BLaER1 (cell line): ENCODE measurements at regions not wholly inside any gene's neighbourhood (a gene's known extent, or its start where the extent isn't known, plus 50 kb on each side); places are given as distances from the start of the nearest gene placed in this dataset.

Source experiments
- H3K27ac ChIP-seq: shearing (Covaris generic); formaldehyde crosslinking; 2 replicates; pipeline ENCODE4 v1.8.1; 2022
- H3K27me3 ChIP-seq: shearing (Covaris generic); formaldehyde crosslinking; 2 replicates; pipeline ENCODE4 v1.8.1; 2022
- H3K36me3 ChIP-seq: shearing (Covaris generic); formaldehyde crosslinking; 2 replicates; pipeline ENCODE4 v1.8.1; 2022
- H3K4me1 ChIP-seq: shearing (Covaris generic); formaldehyde crosslinking; 2 replicates; pipeline ENCODE4 v1.8.1; 2022
- H3K4me2 ChIP-seq: shearing (Covaris generic); formaldehyde crosslinking; 2 replicates; pipeline ENCODE4 v1.8.1; 2022
- H3K4me3 ChIP-seq: shearing (Covaris generic); formaldehyde crosslinking; 2 replicates; pipeline ENCODE4 v1.8.1; 2022
- H3K9ac ChIP-seq: shearing (Covaris generic); formaldehyde crosslinking; 2 replicates; pipeline ENCODE4 v1.8.1; 2022
- H3K9me3 ChIP-seq: shearing (Covaris generic); formaldehyde crosslinking; 2 replicates; pipeline ENCODE4 v1.8.1; 2022
- H4K20me1 ChIP-seq: shearing (Covaris generic); formaldehyde crosslinking; 2 replicates; pipeline ENCODE4 v1.8.1; 2022
- Cebpa-rat ChIP-seq: shearing (Covaris generic); IDR thresholded peaks from 2 replicates; pipeline ENCODE4 v1.8.1; 2022

- H3K4me3 ChIP-seq, result peak overlapping the region; percentile 84
- peaks cover 75% of the 10 kb centered on the region for H3K4me1 ChIP-seq
- H3K27me3 ChIP-seq, result peaks cover 3% of the 10 kb centered on the region; the same call in 1 of the 2 replicates
- H3K27ac ChIP-seq, result 0 out of 2 replicates have a peak overlapping the region, but pooled peaks have one; percentile 32
- H3K4me2 ChIP-seq, result peak overlapping the region; percentile 92
- H3K36me3 ChIP-seq, result peaks cover 7% of the 10 kb centered on the region; the same call in 1 of the 2 replicates
- no peaks in the 10 kb centered on the region for H4K20me1 ChIP-seq
- H3K9me3 ChIP-seq, result 0 out of 2 replicates have a peak, but pooled peaks cover 6% of the 10 kb centered on the region
- TF ChIP-seq Cebpa-rat, result no peak
- peak overlapping the region; percentile 91; the same call in 1 of the 2 replicates for H3K9ac ChIP-seq
Observed at GRCh38 chr14:89616852-89617341, 199.9 kb upstream of the FOXN3 start.

DNA sequence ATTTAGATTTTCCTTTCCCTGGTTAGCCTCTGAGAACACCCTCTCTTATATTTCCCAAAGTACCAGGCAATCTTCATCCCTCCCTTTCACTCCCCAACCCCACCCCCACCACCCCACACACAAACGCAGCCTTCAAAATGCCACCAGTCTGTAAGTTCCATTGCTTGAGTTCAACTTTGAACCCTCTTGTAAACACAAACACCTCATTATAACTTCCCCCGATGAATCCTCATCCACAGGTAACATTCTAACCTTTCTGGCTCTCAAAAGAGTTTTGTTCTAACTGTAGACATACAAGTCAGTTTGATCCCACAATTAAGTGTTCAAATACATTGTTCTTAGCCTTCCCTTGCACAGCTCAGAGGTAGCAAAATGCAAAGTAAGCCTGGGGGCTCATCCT, 199.4 kb upstream of the FOXN3 start:
- Histone ChIP-seq H3K4me1 (peaks cover 74% of the 10 kb centered on the region), H3K27me3 (peaks cover 3% of the 10 kb centered on the region; the same call in 1 of the 2 replicates), H3K9me3 (peaks cover 6% of the 10 kb centered on the region; the same call in 1 of the 2 replicates), H3K9ac (peak overlapping the region; percentile 91; the same call in 1 of the 2 replicates), H3K27ac (0 out of 2 replicates have a peak overlapping the region, but pooled peaks have one; percentile 50), H3K4me3 (peak overlapping the region; percentile 84), H3K4me2 (peak overlapping the region; percentile 92), H3K36me3 (peaks cover 11% of the 10 kb centered on the region; the same call in 1 of the 2 replicates), H4K20me1 (no peaks in the 10 kb centered on the region)
- no peak for TF ChIP-seq Cebpa-rat

DNA sequence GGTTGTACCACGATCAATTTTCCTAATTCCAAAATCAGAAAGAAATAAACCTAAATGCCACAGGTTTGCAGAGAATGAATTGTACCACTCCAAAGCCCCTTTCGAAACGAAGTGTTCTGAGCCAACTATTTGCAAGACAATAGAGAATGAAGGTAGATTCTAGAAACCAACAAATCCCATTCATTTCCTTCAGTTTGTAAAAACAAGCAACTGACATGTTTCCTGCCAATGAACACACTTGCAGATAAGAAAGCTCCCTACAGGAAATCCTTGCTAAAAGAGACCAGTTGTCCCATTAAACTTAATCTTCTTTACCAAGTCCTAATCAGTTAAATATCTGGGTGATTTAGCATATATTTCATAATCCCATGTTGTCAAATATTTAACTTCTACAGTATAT, 198.4 kb upstream of the FOXN3 start:
- Histone ChIP-seq H3K27me3 (peaks cover 3% of the 10 kb centered on the region; the same call in 1 of the 2 replicates), H3K4me2 (peak overlapping the region; percentile 92), H3K9ac (peak overlapping the region; percentile 26; the same call in 1 of the 2 replicates), H4K20me1 (no peaks in the 10 kb centered on the region), H3K27ac (peak overlapping the region; percentile 50), H3K4me1 (peaks cover 64% of the 10 kb centered on the region), H3K36me3 (peaks cover 21% of the 10 kb centered on the region; the same call in 1 of the 2 replicates), H3K9me3 (peaks cover 13% of the 10 kb centered on the region), H3K4me3 (peak overlapping the region; percentile 39; the same call in 1 of the 2 replicates)
- TF ChIP-seq Cebpa-rat, result no peak

GRCh38 chr14:89614009-89614691, 197.1 kb upstream of the FOXN3 start:
- Histone ChIP-seq H4K20me1 (no peaks in the 10 kb centered on the region), H3K27ac (no peak overlapping the region), H3K4me3 (no peak overlapping the region), H3K9ac (peak overlapping the region; percentile 12; the same call in 1 of the 2 replicates), H3K27me3 (no peaks in the 10 kb centered on the region), H3K4me2 (peak overlapping the region; percentile 92), H3K9me3 (peaks cover 25% of the 10 kb centered on the region), H3K36me3 (peaks cover 34% of the 10 kb centered on the region), H3K4me1 (peaks cover 51% of the 10 kb centered on the region)
- TF ChIP-seq Cebpa-rat, result no peak

DNA sequence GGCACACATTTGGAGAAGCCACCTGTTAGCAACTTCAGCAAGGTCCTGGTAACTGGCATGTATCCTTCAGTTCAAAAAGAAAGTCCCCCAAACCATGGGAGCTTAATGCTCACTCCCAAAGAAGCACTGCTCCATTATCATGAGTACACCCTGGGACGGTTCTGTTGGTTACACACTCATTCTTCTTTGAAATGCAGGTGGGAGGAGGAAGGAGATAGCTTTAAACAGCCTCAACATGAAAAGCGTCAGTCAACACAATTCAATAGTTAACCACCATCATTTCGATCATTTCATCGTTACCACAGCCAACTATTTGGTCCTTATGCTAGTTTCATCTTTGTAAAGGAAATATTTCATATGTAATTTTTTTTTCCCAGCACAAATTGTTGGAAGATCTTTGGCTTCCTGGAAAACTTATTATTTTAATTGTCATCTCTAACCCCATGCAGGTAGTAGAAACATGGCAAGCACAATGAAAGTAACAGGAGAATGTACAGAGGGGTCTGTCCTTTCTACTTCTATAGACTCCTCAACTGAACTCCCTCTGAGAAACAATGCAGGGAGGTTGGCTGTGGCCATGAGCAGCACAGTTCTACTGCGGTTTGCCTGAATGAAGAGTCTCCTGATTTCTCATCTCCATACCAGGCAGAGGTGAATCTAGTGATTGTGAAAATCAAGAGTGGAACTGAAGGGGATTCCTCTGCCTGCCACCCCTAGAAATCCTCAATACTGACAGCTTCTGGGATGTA, 196.4 kb upstream of the FOXN3 start:
- no peak for TF ChIP-seq Cebpa-rat
- Histone ChIP-seq H3K27ac (no peak overlapping the region), H3K9ac (no peak overlapping the region), H3K4me3 (no peak overlapping the region), H3K9me3 (peaks cover 32% of the 10 kb centered on the region), H3K36me3 (peaks cover 41% of the 10 kb centered on the region), H4K20me1 (no peaks in the 10 kb centered on the region), H3K4me2 (peak overlapping the region; percentile 92), H3K27me3 (no peaks in the 10 kb centered on the region), H3K4me1 (peaks cover 51% of the 10 kb centered on the region)

DNA sequence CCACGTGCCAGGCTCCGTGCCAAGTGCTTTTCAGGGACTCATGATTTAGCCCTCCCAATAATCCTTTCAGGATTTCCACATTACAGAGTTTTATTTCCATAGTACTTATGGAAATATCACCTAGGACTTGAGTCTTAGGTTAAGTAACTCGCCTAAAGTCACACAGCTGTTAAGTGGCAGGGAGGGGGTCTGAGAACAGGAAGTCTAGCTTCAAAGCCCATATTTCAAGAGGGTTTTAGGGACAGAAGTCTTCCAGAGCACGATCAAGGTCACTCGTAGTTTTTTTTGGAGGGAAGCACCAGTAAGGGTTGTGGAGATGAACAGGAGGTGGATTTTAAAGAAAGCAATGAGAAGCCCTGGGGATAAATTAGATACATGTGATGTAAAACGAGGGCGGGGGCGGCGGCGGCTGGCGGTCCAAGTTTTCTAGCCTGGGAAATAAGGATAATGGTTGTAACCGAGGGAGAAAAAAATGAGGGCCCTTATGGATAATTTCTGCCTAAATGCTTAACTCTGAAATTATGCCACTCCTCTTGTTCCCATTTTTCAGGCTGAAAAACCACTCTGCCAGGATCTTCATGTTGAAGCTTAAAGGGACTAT, 192.6 kb upstream of the FOXN3 start:
- no peak for TF ChIP-seq Cebpa-rat
- peaks cover 25% of the 10 kb centered on the region for H3K4me1 ChIP-seq
- H3K9me3 ChIP-seq, result peaks cover 69% of the 10 kb centered on the region
- H3K4me3 ChIP-seq, result no peak overlapping the region
- peaks cover 57% of the 10 kb centered on the region for H3K36me3 ChIP-seq
- H4K20me1 ChIP-seq, result no peaks in the 10 kb centered on the region
- H3K27me3 ChIP-seq, result no peaks in the 10 kb centered on the region
- no peak overlapping the region for H3K9ac ChIP-seq
- H3K27ac ChIP-seq, result no peak overlapping the region
- no peak overlapping the region for H3K4me2 ChIP-seq

DNA sequence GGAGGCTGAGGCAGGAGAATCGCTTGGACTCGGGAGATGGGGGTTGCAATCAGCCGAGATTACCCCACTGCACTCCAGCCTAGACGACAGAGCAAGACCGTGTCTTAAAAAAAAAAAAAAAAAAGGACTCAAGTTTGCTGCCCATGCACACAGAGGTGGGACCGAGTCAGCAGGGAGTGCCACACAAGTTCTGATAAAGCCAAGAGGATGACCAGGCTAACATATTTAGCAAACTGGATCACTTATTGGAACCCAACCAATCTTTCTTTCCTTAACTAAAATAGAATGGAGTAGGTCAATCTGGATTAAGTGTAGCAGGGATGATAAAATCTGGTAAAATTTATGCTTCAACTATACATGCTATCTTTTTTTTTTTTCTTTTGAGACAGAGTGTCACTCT, 190.4 kb upstream of the FOXN3 start:
- no peaks in the 10 kb centered on the region for H4K20me1 ChIP-seq

DNA sequence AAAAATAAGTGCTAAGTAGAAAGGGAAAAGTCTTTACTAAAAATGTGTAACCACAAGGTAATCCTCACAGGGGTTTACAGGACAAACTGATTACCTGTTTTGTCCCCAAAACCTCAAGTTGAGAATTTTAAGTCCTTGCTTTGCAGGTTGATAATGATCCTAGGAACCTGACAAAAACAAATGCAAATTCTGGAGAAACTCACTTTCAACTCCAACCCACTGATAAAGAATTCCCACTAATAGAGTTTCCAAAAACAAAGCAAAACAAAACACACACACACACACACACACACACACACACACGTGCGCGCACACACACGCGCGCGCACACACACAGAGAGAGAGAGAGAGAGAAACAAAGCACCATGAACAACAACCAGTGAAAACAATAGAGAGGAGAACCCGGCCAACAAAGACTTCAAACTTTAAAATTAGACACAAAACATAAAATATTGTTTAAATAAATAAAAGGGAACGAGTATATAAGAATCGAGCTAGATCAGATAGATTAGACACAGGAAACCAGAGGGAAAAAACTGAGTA, 187.0 kb upstream of the FOXN3 start:
- H3K4me2 ChIP-seq, result no peak overlapping the region
- TF ChIP-seq Cebpa-rat, result no peak
- H3K27ac ChIP-seq, result no peak overlapping the region
- no peaks in the 10 kb centered on the region for H3K4me1 ChIP-seq
- no peak overlapping the region for H3K9ac ChIP-seq
- H3K9me3 ChIP-seq, result peaks cover 94% of the 10 kb centered on the region
- H3K36me3 ChIP-seq, result peaks cover 68% of the 10 kb centered on the region
- H4K20me1 ChIP-seq, result no peaks in the 10 kb centered on the region
- no peaks in the 10 kb centered on the region for H3K27me3 ChIP-seq
- H3K4me3 ChIP-seq, result no peak overlapping the region

More for the DNA sequence above, 190.4 kb upstream of the FOXN3 start:
- Histone ChIP-seq H3K27ac (no peak overlapping the region), H3K9ac (no peak overlapping the region), H3K4me2 (no peak overlapping the region), H3K4me3 (no peak overlapping the region), H3K9me3 (peaks cover 85% of the 10 kb centered on the region), H3K36me3 (peaks cover 72% of the 10 kb centered on the region), H3K4me1 (peaks cover 4% of the 10 kb centered on the region), H3K27me3 (no peaks in the 10 kb centered on the region)
- TF ChIP-seq Cebpa-rat, result no peak

DNA sequence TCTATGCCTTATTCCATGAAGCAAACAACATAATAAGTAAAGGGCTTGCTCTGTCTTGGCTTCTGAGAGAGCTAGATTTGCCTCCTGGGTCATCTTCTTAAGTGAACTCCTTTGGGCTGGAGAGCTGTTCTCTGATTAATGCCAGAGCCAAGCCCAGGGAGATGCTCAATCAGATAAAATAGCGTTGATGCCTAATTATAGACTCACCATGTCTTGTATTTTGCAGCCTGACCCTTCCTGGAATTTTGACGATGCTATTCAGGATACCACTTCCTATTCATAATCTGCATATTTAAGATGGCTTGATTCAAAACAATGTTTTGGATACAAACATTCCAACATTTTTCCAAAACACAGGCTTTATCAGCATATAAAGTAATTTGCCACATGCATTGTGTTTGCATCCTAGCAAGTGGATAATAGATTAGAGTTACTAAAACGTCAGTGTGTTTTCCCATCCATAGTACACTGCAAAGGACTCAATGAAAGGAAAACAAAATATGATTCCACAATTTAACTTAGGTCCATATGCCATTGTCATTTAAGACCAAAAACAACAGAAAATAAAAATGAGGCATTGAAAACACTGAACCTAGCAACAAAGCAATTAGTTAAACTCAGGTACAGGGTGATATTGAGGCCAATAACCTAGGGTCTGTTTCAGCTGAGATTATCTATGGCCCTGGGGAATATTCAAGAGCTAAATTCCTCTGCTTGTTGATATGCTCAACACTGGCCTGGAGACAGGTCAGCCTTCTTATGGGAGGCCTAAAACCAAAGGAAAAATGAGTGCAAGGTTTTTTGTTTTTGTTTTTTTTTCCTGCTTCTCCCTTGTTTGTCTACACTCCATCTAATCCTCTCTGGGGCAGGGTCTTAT, 184.2 kb upstream of the FOXN3 start:
- H3K9me3 ChIP-seq, result peaks cover 88% of the 10 kb centered on the region
- no peak overlapping the region for H3K4me3 ChIP-seq
- H3K4me2 ChIP-seq, result no peak overlapping the region
- no peak overlapping the region for H3K9ac ChIP-seq
- no peaks in the 10 kb centered on the region for H3K27me3 ChIP-seq
- H3K4me1 ChIP-seq, result no peaks in the 10 kb centered on the region
- no peak for TF ChIP-seq Cebpa-rat
- H3K36me3 ChIP-seq, result peaks cover 57% of the 10 kb centered on the region
- H4K20me1 ChIP-seq, result no peaks in the 10 kb centered on the region
- no peak overlapping the region for H3K27ac ChIP-seq
